Fibroblast of skin of right biceps (primary cell): ENCODE measurements at regions not wholly inside any gene's neighbourhood (a gene's known extent, or its start where the extent isn't known, plus 50 kb on each side); places are given as distances from the start of the nearest gene placed in this dataset.
"Not testable (repeated sequence)": the region's sequence is repeated elsewhere in the genome, so short reads cannot be mapped to it uniquely, and the experiment has no call there.

Experiments
- DNase-seq: peaks from one replicate; pipeline ENCODE4 v3.0.0-alpha.2; 2013

DNA sequence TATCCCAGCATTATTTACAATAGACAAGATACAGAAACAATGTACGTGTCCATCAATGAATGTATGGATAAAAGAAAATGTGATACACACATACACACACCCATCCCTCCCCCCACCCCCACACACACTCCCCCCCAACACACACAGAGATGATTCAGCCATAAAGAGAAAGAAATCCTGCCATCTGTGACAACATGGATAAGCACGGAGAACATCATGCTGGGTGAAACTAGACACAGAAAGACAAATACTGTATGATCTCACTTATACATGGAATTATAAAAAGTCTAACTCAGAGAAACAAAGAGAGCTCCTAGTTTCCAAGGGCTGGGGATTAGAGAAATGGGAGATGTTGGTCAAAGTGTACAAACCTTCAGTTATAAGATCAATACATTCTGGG lies 104.8 kb upstream of the LY86 start:
- no peak for DNase-seq

DNA sequence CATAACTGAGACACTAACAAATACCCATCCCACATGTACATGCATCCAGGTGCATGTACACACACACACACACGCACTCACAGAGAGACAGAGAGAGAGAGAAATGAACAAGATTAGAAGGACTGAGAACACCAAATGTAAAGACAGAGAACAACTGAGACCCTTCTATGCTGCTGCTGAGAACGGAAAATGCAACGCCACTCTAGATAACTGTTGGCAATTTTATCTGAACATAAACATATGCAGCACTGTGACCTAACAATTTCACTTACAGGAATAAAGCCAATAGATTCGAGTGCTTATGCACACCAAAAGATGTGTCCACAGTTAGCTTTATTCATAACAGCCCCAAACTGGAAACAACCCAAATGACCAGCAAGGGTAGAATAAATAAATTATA lies 103.8 kb upstream of the LY86 start:
- no peak for DNase-seq

DNA sequence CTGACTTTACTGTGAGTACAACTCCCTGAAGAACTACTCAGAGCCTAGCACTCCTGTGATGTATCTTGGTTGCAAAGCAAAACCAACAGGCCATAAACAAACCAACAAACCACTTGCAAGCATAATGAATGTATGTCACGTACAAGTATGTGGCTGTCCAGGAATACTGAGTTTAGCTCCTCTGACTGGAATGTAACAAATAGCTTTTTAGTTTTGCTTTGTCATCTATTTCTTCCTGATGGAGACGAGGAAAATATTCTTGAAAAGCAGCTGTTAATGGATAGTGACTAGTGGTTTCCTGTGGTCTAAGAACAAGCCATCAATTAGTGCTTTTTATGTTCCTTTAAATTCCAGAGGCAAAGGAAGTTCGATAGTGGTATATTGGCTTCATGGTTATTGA lies 101.9 kb upstream of the LY86 start:
- peak; percentile 11 for DNase-seq

DNA sequence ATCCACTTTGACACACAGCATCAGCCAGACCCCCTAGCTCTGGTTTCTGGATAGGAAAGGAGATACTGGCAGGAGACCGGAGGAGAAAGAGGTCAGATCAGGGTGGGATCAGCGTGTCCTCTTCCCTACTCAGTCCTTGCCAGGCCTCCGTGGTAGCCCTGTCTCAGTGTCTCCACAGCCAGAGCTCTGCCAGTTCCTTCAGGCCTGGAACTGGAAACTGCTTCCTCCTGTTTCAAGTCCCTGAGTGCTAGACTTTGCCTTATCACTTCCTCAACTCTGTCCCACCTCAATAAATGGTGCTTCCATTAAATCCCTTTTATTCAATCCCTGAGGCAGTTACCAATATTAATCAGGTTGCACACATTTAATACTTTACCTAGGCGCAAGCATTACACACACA lies 96.8 kb upstream of the LY86 start:
- no peak for DNase-seq

DNA sequence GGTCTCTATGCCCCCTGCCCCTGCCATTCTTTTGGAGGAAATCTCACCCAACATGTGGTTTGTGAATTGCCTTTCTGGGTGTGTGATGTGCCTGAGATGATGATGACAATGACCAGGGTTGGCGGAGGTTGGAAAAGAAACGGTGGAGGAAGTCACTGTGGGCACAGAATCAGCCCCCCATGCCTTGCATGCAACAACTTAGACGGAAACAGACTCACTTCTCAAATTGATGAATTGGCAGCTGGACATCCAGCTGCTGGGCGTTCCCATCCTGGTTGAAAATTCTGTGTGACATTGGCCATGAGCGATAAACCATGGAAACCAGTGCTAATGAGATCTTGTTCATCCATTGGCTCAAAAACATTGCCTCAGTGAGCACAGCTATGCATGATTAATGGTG lies 95.8 kb upstream of the LY86 start:
- DNase-seq, result no peak

DNA sequence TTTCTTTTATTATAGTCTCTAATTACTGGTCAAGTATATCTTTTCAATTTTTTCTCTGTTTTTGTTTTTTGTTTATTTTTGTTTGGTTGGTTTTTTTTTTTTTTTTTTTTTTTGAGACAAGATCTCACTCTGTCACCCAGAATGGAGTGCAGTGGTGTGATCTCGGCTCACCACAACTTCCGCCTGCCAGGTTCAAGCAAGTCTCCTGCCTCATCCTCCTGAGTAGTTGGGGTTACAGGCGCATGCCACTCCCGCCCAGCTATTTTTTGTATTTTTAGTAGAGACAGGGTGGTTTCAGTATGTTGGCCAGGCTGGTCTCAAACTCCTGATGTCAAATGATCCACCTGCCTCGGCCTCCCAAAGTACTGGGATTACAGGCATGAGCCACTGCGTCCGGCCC lies 94.4 kb upstream of the LY86 start:
- not testable (repeated sequence) for DNase-seq

DNA sequence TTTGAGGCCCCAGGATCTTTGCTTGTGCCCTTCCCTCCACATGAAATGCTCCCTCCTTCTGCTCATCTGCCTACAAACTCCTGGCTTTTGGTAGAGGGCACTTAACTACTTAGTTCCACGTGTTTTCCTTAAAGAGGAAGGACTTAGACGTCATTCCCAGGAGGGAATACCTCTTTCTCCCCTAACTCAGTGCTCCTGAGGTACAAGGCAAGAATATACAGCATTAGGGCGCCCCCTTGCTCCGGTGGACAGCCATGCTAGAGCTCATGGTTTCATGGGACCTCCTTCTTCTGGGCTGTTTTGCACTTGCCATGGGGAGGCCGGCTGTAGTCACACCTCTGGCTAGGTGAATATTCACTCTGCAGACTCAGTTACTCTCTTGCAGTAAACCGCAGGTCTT lies 93.8 kb upstream of the LY86 start:
- DNase-seq, result peak; percentile 40

DNA sequence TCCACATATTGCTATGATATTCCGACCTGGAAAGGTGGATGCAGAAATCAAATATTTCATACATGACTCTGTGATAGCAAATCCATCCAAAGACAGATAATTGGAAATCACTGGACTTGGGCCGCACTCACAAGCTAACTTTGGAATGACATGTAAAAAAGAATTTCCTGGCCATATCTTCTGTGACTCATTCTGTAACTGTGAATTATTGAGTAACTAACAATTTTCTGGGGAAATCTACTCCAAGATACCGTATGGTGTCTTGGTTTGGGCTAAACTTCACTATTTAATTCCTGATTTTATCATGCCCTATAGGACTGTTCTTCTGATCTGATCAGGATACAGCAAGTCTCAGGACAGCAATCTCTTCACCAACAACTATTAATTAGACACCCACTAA lies 92.7 kb upstream of the LY86 start:
- no peak for DNase-seq

DNA sequence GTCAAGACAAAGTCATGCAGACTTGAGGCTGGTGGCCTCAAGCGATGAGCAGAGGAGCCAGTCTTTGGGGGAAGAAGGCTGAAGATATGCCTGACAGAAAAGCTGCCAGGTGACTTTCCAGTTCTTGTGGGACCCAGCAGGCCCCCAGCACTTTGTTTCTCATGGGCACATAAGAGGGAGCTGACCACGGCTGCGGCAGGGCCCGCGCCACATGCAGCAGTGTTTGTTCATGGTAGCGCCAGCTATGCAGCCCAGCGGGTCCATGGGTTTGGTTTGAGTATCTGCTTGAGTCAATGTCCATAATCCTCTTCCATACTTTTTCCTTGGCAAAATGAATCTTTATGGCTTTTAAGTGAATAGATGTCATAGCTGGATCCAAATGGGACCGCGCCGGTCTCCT lies 91.0 kb upstream of the LY86 start:
- DNase-seq, result no peak

DNA sequence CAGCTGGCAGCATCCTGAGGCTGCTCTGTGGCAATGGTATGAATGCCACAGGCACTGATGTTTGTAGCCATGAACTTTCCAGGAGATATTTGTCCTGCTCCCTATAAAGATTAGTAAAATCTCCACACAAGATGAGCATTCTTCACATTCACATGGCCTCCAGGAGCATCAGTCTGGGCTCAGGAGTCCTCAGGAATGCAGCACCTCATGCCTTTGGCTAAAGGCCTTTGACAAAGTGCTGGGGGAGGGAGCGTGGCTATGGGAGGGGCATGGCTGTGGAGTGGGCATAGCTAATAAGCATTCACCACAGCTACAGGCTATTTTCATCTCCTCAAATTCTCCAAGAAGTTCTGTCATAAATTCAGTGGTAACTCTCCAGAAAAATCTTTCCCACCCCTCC lies 90.5 kb upstream of the LY86 start:
- DNase-seq, result no peak

DNA sequence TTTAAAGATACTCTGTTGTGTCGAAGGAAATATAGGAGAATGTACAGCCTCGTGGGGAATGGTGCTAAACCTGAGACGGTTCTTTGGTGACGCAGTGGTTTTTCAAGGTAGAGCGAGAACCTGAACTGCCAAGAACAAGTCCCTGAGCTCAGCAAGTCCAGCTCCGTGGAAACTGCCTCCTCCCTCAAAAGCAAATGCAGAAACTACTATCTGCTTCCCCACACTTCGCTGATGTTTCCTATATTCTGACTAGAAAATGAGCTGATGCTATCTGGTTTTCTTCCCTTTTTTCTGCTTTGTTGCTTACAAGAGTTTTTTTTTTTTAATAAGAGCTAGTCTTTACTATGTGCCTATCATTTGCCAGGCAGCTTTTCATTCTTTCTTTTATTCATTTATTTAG lies 85.3 kb upstream of the LY86 start:
- DNase-seq, result no peak

DNA sequence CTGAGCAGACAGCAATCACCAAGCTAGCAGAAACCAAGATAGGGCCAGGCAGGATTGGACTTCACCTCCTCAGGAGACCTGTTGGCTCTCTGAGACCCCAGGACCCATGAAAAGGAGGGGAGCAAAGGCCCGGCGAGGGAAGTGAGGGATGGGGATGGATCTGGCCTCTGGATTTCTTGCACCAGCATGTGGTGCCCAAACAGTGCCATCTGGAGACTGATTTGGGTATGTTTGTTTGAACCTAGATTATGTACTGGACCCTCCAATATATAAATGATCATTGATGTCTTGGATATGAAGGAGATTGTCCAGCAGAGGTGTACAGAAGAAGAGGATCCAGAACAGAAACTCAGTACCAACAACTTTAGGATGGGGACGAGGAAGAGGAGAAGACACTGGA lies 83.4 kb upstream of the LY86 start:
- DNase-seq, result no peak

DNA sequence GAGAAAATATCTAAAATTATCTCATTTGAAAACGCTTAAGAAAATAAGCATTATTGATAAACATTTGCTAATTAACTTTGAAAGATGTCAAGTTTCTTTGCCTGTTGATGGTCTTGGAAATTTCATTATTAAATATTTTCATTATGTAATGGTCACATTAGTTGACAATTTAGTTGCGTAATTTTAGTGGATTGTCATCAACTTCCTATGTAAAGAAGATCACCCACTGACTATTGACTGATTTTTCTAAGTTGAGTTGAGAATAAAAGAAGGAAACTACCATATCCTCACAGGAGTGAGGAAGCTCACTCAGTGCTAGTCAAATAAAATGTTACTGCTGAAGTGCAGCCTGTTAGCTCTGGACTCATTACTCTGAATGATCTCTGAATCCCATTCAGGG lies 79.9 kb upstream of the LY86 start:
- no peak for DNase-seq

DNA sequence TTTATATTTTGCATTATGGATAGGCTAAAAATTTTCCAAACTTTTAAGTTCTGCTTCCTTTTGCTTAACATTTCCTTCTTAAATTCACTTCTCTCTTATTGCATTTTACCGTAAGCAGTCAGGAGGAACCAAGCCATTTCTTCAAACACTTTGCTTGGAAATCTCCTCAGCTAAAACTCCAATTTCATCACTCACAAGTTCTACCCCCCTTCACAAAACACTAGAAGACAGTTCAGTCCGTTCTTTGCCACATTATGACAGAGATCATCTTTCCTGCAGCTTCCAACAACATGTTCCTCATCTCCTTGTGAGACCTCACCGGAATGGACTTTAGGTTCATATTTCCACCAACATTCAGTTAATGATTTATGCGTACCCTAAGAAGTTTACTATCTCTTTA lies 79.2 kb upstream of the LY86 start:
- no peak for DNase-seq

DNA sequence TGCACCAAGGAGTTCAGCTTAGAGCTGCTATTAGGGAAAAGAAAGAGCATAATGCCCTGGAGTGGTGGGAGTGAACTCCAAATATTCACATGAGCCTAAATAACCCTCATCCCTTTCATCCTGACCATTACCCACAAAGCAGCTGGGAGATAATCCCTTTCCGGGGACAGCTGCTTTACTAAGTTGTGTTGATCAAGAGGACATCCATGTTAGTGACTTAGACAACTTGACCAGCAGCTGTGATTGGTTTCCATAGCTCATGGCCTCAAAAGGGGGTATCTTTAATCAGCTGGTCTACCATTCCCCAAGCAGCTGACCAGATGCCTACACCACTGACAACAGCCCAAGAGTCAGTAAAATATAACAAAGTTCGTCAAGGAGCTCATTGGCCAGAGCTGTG lies 75.8 kb upstream of the LY86 start:
- DNase-seq, result no peak

DNA sequence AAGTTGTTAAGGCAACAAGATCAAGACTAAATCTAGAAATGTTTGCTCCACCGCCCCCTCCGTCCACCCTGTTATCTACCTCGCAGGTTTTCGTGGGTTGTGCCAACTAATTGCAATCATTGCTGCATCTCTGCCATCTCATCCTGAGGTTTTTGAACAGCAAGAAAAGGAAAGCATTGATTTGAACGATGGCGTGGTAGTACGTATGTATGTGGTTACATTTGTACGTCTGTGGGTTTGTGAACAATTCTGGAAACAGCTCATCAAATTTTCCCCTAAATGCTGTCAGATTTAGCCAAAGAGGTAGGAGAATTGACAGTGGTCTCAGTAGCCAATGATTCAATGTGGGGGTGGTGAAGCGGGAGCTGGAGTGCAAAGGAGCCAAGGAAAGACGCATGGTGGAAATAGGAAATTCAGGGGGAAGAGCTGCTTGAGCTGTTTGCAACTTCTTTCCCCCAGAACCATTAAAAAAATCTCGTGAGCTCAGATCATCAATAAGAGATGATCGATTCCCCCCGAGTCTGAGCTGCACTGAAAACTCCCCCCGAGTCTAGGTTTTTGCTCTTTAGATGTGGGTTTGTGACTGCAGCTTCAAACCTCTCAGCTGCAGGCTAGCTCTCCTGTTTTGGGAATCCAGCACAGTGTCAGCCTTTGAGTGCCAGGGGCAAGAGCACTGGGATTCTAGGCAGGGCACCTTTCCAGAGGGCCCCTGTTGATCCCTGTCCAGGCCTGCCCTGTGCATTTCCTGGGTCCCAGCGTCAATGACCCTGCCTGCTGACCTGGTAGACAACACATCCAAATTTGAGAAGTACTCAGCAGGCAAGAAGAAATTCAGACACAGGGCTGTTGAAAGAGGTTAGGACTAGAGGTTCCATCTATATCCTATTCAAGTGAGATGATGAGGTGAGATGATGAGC lies 72.6 kb upstream of the LY86 start:
- peak; percentile 28 for DNase-seq

DNA sequence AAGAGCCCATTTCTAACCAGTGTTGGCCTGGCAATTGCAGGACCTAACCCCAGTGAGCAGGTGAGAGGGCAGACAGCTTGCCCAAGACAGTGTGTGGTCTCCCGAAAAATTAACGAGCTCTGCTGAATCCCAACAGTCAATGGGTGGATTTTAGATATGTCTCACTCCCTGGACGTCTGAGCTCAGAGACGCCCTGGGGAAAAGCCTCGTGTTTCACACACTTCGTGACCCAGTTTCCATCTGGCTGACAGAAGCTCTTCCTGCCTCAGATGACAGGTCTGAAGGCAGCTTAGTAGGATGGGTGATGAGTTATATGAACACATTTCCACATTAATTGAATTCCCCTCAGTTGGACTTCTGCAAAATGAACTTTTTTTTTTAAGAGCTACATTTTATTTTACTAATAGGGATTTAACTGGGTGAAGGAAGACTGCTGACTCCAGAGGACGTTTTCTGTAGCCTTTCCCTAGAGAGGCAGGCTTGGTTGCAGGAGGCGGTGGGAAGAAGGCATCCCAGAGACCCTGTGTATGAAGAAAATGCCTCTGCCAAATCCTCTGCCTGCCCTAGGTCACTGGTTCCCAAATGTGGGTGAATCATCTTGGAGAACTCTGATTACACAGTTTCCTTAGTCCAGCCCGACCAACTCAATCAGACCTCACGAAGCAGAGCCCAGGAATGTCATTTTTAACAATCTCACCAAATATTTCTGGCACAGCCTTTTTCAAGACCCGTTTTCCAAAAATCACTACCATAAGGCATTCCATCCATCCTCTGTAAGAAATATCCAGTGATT lies 71.7 kb upstream of the LY86 start:
- DNase-seq, result peak; percentile 36

DNA sequence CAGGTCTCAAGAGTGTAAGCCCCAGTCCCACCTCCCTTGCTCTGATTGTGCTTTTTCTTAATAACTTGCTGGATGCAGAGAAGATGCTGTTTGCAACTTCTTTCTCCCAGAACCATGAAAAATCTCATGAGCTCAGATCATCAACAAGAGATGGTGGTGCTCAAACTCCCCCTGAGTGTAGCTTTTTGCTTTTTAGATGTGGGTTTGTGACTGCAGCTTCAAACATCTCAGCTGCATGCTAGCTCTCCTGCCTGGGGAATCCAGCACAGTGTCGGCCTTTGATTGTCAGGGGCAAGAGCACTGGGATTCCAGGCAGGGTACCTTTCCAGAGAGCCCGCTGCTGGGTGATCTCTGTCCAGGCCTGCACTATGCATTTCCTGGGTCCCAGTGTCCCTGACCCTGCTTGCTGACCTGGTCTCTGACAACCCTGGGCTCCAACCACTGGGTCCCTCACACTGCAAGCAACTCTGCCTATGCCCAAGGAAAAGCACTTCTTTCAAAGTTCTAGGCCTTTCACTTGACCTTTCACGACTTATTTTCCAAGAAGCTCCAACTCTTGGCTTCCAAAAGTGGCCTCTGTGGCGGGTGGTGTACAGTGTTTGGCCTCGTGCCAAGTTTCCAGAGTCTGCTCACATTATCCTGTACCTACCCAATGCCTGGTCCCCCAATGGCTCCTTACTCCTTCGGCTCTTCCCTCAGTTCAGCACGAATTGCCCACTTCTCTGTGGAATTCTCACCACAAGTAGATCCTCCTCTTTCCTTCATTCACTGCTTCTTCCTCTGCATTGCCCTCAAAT lies 69.7 kb upstream of the LY86 start:
- DNase-seq, result no peak

DNA sequence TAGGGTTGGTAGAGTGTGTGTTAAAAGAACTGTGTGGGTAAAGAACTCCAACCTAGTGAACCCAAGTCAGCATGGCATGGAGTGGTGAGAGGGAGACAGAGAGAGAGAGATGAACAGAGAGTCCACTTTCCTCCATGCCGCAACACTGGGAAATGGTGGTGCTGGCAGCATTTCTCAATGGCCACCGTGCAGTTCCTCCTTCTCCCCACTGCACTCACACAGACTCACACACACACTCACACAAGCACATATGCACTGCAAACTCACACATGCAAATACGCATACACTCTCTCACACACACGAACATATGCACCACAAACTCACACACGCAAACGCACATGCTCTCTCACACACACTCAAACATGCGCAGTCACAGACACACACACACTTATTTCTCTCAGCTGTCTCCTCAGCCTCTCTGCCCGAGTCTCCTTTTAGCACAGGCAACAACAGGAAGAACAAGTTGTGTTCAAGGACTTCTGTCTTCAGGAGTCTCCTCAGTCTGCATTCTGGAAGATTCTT lies 66.5 kb upstream of the LY86 start:
- no peak for DNase-seq

DNA sequence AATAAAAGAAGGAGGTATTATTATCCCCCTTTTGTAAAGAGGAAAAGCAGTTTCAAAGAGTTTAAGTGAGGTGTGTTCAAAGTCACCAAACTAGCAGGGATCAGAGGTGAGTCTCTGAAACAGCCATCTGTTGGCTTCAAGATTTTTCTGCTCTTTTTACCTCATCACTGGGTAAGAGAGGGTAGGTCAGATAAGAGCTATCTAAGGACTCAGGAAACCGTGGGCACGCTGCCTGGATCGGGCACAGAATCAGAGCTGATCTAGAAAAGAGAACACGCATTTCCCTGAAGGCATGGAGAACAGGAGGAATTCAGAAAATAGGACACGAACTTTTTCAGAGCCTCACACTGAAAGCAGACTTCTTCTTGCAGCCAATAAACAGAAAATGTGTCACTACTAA lies 65.8 kb upstream of the LY86 start:
- DNase-seq, result no peak

DNA sequence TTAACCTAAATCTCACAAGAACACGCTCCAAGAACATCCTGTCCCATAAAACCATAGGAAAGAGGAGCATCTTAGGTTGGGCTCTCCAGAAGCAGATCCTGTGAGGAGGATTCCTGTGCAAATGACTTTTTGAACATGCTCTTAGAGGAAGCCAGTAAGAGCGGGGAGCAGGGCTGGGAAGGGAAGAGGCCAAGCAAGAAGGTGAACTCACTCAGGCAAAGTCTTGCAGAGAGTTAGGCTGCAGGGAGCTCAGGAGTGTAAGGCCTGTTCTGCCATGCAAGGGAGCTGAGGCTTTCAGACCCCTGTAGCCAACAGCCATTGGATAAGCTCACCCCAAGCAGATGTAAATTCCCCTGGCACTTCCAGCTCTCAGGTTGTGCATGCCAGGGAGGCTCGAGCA lies 63.6 kb upstream of the LY86 start:
- no peak for DNase-seq

DNA sequence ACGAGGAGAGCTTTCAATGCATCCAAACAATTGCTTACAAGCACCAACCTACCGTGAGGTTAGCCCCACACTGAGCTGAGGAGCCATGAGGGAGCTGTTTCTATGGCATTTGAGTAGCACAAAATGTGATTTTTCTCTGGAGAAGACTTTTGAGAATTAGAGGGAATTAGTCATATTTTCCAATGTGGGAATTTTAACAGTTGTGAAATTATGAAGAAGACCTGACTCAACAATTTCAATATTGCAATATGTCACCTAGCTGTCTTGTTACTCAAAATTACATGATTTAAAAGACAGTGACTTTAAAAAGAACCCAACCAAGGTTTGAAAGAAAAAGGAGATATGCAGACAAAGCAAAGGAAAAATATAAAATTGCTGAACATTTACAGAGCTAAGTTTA lies 62.6 kb upstream of the LY86 start:
- DNase-seq, result no peak

DNA sequence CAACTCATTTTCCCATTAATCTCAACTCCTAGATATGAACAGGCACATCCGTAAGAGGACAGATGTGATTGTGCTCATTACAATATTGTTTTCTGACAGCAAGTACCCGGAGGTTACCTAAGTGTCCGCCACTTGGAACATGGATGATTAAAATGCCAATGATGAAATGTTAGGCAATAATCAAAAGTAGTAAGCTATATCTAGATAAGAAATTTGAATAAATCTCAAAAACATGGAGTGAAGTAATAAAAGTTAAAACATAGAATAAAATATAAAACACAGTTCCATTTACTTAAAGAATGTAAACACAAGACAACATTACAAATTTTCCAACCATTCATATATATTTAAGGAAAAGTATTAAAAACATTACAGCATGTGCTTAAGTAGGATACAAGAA lies 59.2 kb upstream of the LY86 start:
- DNase-seq, result no peak
